H1 (cell line): ENCODE measurements at regions not wholly inside any gene's neighbourhood (a gene's known extent, or its start where the extent isn't known, plus 50 kb on each side); places are given as distances from the start of the nearest gene placed in this dataset.

ENCODE experiments used
- BCL11A ChIP-seq, 2 experiments: IDR thresholded peaks; one replicate each; pipeline ENCODE4 v1.6.1; 2011; ENCODE audit warnings: low read depth in 2 of 2, low read length in 2 of 2, mild to moderate bottlenecking in 2 of 2
- CBX5 ChIP-seq: fragments of 300-800, 300-1000 bp; sonication (generic); IDR thresholded peaks from 2 replicates; pipeline ENCODE4 v1.7.1; 2016; ENCODE audit warnings: antibody characterized with exemption, low read length, low read depth
- CBX8 ChIP-seq: fragments of 300-800, 300-1000 bp; sonication (generic); IDR thresholded peaks from 2 replicates; pipeline ENCODE4 v1.7.1; 2016; ENCODE audit warnings: low read depth, low read length, borderline replicate concordance
- EZH2 ChIP-seq: fragments of 200-600 bp; sonication (generic); IDR thresholded peaks from 2 replicates; pipeline ENCODE4 v1.7.1; 2012; ENCODE audit warnings: low read depth, mild to moderate bottlenecking, moderate library complexity, low read length, inconsistent platforms; ENCODE audit not compliant: severe bottlenecking
- MAFK ChIP-seq: IDR thresholded peaks from 2 replicates; pipeline ENCODE4 v1.6.1; 2012; ENCODE audit warnings: low read depth, mild to moderate bottlenecking, improper control_type of control experiment, low read length
- POLR2A ChIP-seq, 2 experiments: IDR thresholded peaks; 1 replicate in 1 of 2; 2 replicates in 1 of 2; pipeline ENCODE4 v1.6.1; 2011; ENCODE audit warnings: low read depth in 2 of 2, low read length in 2 of 2, mild to moderate bottlenecking in 2 of 2; ENCODE audit errors: control extremely low read depth in 1 of 2
- POLR2AphosphoS5 ChIP-seq: IDR thresholded peaks from 2 replicates; pipeline ENCODE4 v1.6.1; 2011; ENCODE audit warnings: low read depth, low read length
- RNF2 ChIP-seq: fragments of 200-900, 300-1000 bp; sonication (generic); IDR thresholded peaks from 2 replicates; pipeline ENCODE4 v1.7.1; 2016; ENCODE audit warnings: borderline replicate concordance, low read depth, mild to moderate bottlenecking, antibody characterized with exemption, low read length; ENCODE audit not compliant: poor library complexity, severe bottlenecking; ENCODE audit errors: missing control alignments
- SAP30 ChIP-seq: fragments of 300-600 bp; sonication (generic); IDR thresholded peaks from 2 replicates; pipeline ENCODE4 v1.7.1; 2012; ENCODE audit warnings: low read length, moderate library complexity, mild to moderate bottlenecking, inconsistent platforms; ENCODE audit not compliant: insufficient read depth, insufficient replicate concordance
- SRF ChIP-seq: IDR thresholded peaks from 2 replicates; pipeline ENCODE4 v1.6.1; 2011; ENCODE audit warnings: mild to moderate bottlenecking, low read depth, low read length, moderate library complexity
- TBP ChIP-seq: IDR thresholded peaks from 2 replicates; pipeline ENCODE4 v1.6.1; 2011; ENCODE audit warnings: low read depth, low read length, improper control_type of control experiment
- YY1 ChIP-seq: IDR thresholded peaks from 2 replicates; pipeline ENCODE4 v1.6.1; 2011; ENCODE audit warnings: low read depth, mild to moderate bottlenecking, low read length
- TF ChIP-seq, protein P1 (sequence below), 3 experiments: IDR thresholded peaks; 1 replicate in 2 of 3; 2 replicates in 1 of 3; pipeline versions ENCODE4 v1.5.1 to v1.6.1; 2011; ENCODE audit warnings: low read length in 3 of 3, mild to moderate bottlenecking in 3 of 3, inconsistent platforms in 2 of 3, low read depth in 1 of 3, moderate library complexity in 1 of 3; ENCODE audit not compliant: insufficient read depth in 1 of 3; ENCODE audit errors: control extremely low read depth in 1 of 3

DNA sequence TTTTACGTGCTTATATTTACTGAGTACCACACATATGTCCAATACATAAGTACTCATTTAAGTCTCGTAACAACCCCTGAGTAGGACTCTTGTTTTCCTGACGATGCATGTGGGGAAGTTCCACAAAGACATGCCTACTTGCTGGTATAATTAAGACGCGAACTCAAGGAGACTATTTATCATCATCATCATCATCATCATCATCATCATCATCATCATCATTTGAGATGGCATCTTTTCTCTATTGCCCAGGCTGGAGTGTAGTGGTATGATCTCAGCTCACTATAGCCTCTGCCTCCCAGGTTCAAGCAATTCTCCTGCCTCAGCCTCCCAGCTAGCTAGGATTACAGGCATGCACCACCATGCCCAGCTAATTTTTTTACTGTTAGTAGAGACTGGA lies 809.9 kb upstream of the EEF2KMT start:
- no peak for TF ChIP-seq EZH2
- TF ChIP-seq, protein P1, sequence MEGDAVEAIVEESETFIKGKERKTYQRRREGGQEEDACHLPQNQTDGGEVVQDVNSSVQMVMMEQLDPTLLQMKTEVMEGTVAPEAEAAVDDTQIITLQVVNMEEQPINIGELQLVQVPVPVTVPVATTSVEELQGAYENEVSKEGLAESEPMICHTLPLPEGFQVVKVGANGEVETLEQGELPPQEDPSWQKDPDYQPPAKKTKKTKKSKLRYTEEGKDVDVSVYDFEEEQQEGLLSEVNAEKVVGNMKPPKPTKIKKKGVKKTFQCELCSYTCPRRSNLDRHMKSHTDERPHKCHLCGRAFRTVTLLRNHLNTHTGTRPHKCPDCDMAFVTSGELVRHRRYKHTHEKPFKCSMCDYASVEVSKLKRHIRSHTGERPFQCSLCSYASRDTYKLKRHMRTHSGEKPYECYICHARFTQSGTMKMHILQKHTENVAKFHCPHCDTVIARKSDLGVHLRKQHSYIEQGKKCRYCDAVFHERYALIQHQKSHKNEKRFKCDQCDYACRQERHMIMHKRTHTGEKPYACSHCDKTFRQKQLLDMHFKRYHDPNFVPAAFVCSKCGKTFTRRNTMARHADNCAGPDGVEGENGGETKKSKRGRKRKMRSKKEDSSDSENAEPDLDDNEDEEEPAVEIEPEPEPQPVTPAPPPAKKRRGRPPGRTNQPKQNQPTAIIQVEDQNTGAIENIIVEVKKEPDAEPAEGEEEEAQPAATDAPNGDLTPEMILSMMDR (IDR thresholded peaks at IDR 0.05; ENCODE audit: control extremely low read depth in 1 of 3, insufficient read depth in 1 of 3, low read depth in 1 of 3, low read length in 3 of 3), result no peak
- no peak for TF ChIP-seq CBX8
- no peak for TF ChIP-seq BCL11A (IDR thresholded peaks at IDR 0.05; ENCODE audit: low read depth in 2 of 2, low read length in 2 of 2)
- no peak for TF ChIP-seq POLR2AphosphoS5
- TF ChIP-seq POLR2A (IDR thresholded peaks at IDR 0.05; ENCODE audit: control extremely low read depth in 1 of 2, low read depth in 2 of 2, low read length in 2 of 2), result no peak
- no peak for TF ChIP-seq CBX5
- no peak for TF ChIP-seq SRF
- TF ChIP-seq RNF2, result no peak
- TF ChIP-seq SAP30, result no peak
- no peak for TF ChIP-seq YY1
- TF ChIP-seq TBP, result no peak
- no peak for TF ChIP-seq MAFK
